Calu3 (cell line): ENCODE measurements at regions not wholly inside any gene's neighbourhood (a gene's known extent, or its start where the extent isn't known, plus 50 kb on each side); places are given as distances from the start of the nearest gene placed in this dataset.

Experiments
- BruUV-seq: library from RNA; stranded (reverse); fragments of 400-500 nt; replicated peaks from 2 replicates; lab custom pipeline; 2021; lab: Mats Ljungman, UMichigan
- CTCF ChIA-PET: fragments of 300-600 bp; sonication (Branson Sonifier 250); formaldehyde crosslinking; loops from one replicate; lab custom pipeline; 2022; ENCODE audit warnings: antibody characterized with exemption; lab: Charles Lee
- DNase-seq: peaks from one replicate; pipeline ENCODE4 v3.0.0; 2022
- H3K27ac Mint-ChIP-seq: one replicate; pipeline ENCODE4 v1.8.0; 2022; ENCODE audit warnings: mixed read lengths; ENCODE audit not compliant: unreplicated experiment
- H3K27me3 Mint-ChIP-seq: one replicate; pipeline ENCODE4 v1.8.0; 2022; ENCODE audit warnings: mixed read lengths; ENCODE audit not compliant: unreplicated experiment
- H3K36me3 Mint-ChIP-seq: one replicate; pipeline ENCODE4 v1.8.0; 2022; ENCODE audit warnings: mild to moderate bottlenecking, moderate library complexity, mixed read lengths; ENCODE audit not compliant: insufficient read depth, unreplicated experiment
- H3K4me1 Mint-ChIP-seq: one replicate; pipeline ENCODE4 v1.8.0; 2022; ENCODE audit warnings: mild to moderate bottlenecking, low read depth, mixed read lengths; ENCODE audit not compliant: unreplicated experiment
- H3K4me3 Mint-ChIP-seq: one replicate; pipeline ENCODE4 v1.8.0; 2022; ENCODE audit warnings: mild to moderate bottlenecking, low read depth, moderate library complexity, mixed read lengths; ENCODE audit not compliant: unreplicated experiment
- H3K9me3 Mint-ChIP-seq: one replicate; pipeline ENCODE4 v1.8.0; 2022; ENCODE audit warnings: low read depth, mixed read lengths; ENCODE audit not compliant: unreplicated experiment
- CTCF ChIP-seq: fragments of 200-600 bp; IDR thresholded peaks from one replicate; pipeline ENCODE4 v1.8.0; 2022; ENCODE audit warnings: antibody characterized with exemption; ENCODE audit not compliant: unreplicated experiment
- intact Hi-C: fragments of 100-400 bp; cut with micrococcal nuclease; formaldehyde crosslinking; loops from one replicate; pipeline ENCODE4 v1.10.0; 2022; ENCODE audit not compliant: unreplicated experiment

GRCh38 chr18:35804377-35804776, 168.1 kb upstream of the RMP24 start:
- H3K36me3 Mint-ChIP-seq = no peaks in the 10 kb centered on the region
- H3K4me3 Mint-ChIP-seq = no peak overlapping the region
- no peaks in the 10 kb centered on the region for H3K4me1 Mint-ChIP-seq
- intact Hi-C loops = no loop called here
- H3K9me3 Mint-ChIP-seq = no peaks in the 10 kb centered on the region
- no peak for DNase-seq
- BruUV-seq = no TSS peak
- TF ChIP-seq CTCF = no peak
- H3K27ac Mint-ChIP-seq = no peak overlapping the region
- H3K27me3 Mint-ChIP-seq = peaks cover 21% of the 10 kb centered on the region
- CTCF ChIA-PET = no interaction called here

- no peak for DNase-seq
- Mint-ChIP-seq H3K36me3 (no peaks in the 10 kb centered on the region), H3K9me3 (no peaks in the 10 kb centered on the region), H3K27me3 (peaks cover 21% of the 10 kb centered on the region), H3K4me3 (no peak overlapping the region), H3K27ac (no peak overlapping the region), H3K4me1 (peaks cover 21% of the 10 kb centered on the region)
- CTCF ChIA-PET = no interaction called here
- no peak for TF ChIP-seq CTCF
- intact Hi-C loops = no loop called here
- BruUV-seq = no TSS peak
These were observed 164.6 kb upstream of the RMP24 start for GRCh38 chr18:35807811-35808335.

- H3K4me1 Mint-ChIP-seq = peaks cover 21% of the 10 kb centered on the region
- no peak overlapping the region for H3K27ac Mint-ChIP-seq
- no TSS peak for BruUV-seq
- DNase-seq = no peak
- H3K4me3 Mint-ChIP-seq = no peak overlapping the region
- H3K27me3 Mint-ChIP-seq = peaks cover 21% of the 10 kb centered on the region
- CTCF ChIA-PET = no interaction called here
- no peak for TF ChIP-seq CTCF
- H3K36me3 Mint-ChIP-seq = no peaks in the 10 kb centered on the region
- H3K9me3 Mint-ChIP-seq = no peaks in the 10 kb centered on the region
- intact Hi-C loops = no loop called here
These were observed 163.7 kb upstream of the RMP24 start for GRCh38 chr18:35808796-35809195.

GRCh38 chr18:35810520-35810919, 162.0 kb upstream of the RMP24 start:
- no peaks in the 10 kb centered on the region for H3K9me3 Mint-ChIP-seq
- H3K27me3 Mint-ChIP-seq = peaks cover 15% of the 10 kb centered on the region
- H3K36me3 Mint-ChIP-seq = no peaks in the 10 kb centered on the region
- no TSS peak for BruUV-seq
- CTCF ChIA-PET = interaction anchor here (0.6 kb wide), 1 partner anchor 1310 kb away, joined by 3 read pairs; no protein-coding TSS in a partner anchor
- peaks cover 21% of the 10 kb centered on the region for H3K4me1 Mint-ChIP-seq
- no peak overlapping the region for H3K4me3 Mint-ChIP-seq
- TF ChIP-seq CTCF = no peak
- intact Hi-C loops = no loop called here
- no peak overlapping the region for H3K27ac Mint-ChIP-seq
- no peak for DNase-seq
